Hepatocyte (in vitro differentiated cells): ENCODE measurements at regions not wholly inside any gene's neighbourhood (a gene's known extent, or its start where the extent isn't known, plus 50 kb on each side); places are given as distances from the start of the nearest gene placed in this dataset.

Experiments used
- EZH2 ChIP-seq: fragments of 200-600 bp; sonication (generic); IDR thresholded peaks from 2 replicates; pipeline ENCODE4 v1.6.1; 2016; ENCODE audit warnings: antibody characterized with exemption, mild to moderate bottlenecking, borderline replicate concordance
- TF ChIP-seq, protein P1 (sequence below): fragments of 200-600 bp; sonication (generic); IDR thresholded peaks from 2 replicates; pipeline ENCODE4 v1.5.1; 2016; ENCODE audit warnings: antibody characterized with exemption, mild to moderate bottlenecking; ENCODE audit not compliant: poor library complexity

DNA sequence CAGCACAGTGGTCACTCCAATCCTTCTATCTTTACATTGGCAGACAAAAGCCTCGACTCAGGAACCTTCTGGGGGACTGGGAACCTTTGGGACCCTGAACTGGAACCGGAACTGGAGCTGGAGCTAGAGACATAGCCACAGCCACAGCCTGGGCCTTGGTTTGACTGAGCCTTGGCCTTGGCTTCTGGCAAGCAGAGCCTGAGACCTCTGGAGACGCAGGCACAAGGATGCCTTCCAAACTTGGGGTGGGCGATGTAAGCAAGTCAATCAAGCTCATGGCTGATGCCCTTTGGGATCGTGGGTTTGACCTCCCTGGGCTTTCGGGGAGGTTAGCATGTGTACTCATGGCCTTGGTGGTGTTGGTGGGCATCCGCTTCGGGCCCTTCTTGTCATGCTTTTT is 619.3 kb downstream of the MBD2 start:
- TF ChIP-seq, protein P1, sequence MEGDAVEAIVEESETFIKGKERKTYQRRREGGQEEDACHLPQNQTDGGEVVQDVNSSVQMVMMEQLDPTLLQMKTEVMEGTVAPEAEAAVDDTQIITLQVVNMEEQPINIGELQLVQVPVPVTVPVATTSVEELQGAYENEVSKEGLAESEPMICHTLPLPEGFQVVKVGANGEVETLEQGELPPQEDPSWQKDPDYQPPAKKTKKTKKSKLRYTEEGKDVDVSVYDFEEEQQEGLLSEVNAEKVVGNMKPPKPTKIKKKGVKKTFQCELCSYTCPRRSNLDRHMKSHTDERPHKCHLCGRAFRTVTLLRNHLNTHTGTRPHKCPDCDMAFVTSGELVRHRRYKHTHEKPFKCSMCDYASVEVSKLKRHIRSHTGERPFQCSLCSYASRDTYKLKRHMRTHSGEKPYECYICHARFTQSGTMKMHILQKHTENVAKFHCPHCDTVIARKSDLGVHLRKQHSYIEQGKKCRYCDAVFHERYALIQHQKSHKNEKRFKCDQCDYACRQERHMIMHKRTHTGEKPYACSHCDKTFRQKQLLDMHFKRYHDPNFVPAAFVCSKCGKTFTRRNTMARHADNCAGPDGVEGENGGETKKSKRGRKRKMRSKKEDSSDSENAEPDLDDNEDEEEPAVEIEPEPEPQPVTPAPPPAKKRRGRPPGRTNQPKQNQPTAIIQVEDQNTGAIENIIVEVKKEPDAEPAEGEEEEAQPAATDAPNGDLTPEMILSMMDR: no peak
- no peak for TF ChIP-seq EZH2
